ENCODE measurements at regions not wholly inside any gene's neighbourhood (a gene's known extent, or its start where the extent isn't known, plus 50 kb on each side); places are given as distances from the start of the nearest gene placed in this dataset.

DNA sequence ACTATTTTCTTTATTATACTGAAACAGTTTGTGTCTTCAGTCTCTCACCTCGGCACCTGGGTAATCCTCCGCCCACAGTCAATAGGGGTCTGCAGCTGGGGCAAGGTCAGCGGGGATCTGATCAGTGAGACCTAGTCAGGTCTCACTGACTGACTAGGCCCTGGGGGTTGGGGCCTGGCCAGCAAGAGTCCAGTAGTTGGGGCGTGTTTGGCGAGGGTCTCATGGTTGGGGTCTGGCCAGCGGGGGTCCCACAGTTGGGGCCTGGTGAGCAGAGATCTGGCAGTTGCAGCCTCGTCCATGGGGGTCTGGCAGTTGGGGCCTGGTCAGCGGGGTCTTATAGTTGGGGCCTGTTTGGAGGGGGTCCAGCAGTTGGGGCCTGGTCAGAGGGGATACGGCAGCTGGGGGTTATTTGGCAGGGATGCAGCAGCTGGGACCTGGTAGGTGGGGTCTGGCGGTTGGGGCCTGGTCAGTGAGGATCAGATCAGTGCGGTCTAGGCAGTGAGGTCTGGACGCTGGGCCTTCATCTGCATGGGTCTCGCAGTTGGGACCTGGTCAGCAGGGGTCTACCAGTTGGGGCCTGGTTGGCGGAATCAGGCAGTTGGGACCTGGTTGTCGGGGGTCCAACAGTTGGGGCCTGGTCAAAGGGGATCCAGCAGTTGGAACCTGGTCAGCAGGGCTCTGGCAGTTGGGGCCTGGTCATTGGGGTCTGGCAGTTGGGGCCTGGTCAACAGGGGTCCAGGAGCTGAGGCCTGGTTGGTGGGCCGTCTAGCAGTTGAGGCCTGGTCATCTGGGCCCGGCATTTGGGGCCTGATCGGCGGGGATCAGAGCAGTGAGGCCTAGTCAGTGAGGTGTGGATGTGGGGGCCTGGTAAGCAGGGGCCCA lies 61.1 kb upstream of the TPM4 start:
- H3K4me1 ChIP-seq = no peaks in the 10 kb centered on the region
- DNase-seq (ENCODE audit: low spot score in 2 of 2) = no peak
- no peaks in the 10 kb centered on the region for H3K9me3 ChIP-seq
- no peaks in the 10 kb centered on the region for H3K36me3 ChIP-seq
- intact Hi-C loops (cut with DNase I; ENCODE audit: low total_unique reads) = no loop called here
- no peaks in the 10 kb centered on the region for H3K27me3 ChIP-seq
- TF ChIP-seq POLR2AphosphoS5 (IDR thresholded peaks at IDR 0.05) (no peak), POLR2A (IDR thresholded peaks at IDR 0.05) (no peak)
- TF ChIP-seq, protein P1, sequence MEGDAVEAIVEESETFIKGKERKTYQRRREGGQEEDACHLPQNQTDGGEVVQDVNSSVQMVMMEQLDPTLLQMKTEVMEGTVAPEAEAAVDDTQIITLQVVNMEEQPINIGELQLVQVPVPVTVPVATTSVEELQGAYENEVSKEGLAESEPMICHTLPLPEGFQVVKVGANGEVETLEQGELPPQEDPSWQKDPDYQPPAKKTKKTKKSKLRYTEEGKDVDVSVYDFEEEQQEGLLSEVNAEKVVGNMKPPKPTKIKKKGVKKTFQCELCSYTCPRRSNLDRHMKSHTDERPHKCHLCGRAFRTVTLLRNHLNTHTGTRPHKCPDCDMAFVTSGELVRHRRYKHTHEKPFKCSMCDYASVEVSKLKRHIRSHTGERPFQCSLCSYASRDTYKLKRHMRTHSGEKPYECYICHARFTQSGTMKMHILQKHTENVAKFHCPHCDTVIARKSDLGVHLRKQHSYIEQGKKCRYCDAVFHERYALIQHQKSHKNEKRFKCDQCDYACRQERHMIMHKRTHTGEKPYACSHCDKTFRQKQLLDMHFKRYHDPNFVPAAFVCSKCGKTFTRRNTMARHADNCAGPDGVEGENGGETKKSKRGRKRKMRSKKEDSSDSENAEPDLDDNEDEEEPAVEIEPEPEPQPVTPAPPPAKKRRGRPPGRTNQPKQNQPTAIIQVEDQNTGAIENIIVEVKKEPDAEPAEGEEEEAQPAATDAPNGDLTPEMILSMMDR (IDR thresholded peaks at IDR 0.05) = no peak
- no peak overlapping the region for H3K4me3 ChIP-seq
- no peak overlapping the region for H3K27ac ChIP-seq

GRCh38 chr19:16015805-16016173 lies 60.5 kb upstream of the TPM4 start:
- no peaks in the 10 kb centered on the region for H3K4me1 ChIP-seq
- TF ChIP-seq, protein P1 (IDR thresholded peaks at IDR 0.05) = no peak
- TF ChIP-seq POLR2AphosphoS5 (IDR thresholded peaks at IDR 0.05) = no peak
- no peak for TF ChIP-seq POLR2A (IDR thresholded peaks at IDR 0.05)
- H3K27ac ChIP-seq = no peak overlapping the region
- intact Hi-C loops (cut with DNase I; ENCODE audit: low total_unique reads) = no loop called here
- no peaks in the 10 kb centered on the region for H3K27me3 ChIP-seq
- H3K36me3 ChIP-seq = no peaks in the 10 kb centered on the region
- no peak overlapping the region for H3K4me3 ChIP-seq
- no peak for DNase-seq (ENCODE audit: low spot score in 2 of 2)
- no peaks in the 10 kb centered on the region for H3K9me3 ChIP-seq

DNA sequence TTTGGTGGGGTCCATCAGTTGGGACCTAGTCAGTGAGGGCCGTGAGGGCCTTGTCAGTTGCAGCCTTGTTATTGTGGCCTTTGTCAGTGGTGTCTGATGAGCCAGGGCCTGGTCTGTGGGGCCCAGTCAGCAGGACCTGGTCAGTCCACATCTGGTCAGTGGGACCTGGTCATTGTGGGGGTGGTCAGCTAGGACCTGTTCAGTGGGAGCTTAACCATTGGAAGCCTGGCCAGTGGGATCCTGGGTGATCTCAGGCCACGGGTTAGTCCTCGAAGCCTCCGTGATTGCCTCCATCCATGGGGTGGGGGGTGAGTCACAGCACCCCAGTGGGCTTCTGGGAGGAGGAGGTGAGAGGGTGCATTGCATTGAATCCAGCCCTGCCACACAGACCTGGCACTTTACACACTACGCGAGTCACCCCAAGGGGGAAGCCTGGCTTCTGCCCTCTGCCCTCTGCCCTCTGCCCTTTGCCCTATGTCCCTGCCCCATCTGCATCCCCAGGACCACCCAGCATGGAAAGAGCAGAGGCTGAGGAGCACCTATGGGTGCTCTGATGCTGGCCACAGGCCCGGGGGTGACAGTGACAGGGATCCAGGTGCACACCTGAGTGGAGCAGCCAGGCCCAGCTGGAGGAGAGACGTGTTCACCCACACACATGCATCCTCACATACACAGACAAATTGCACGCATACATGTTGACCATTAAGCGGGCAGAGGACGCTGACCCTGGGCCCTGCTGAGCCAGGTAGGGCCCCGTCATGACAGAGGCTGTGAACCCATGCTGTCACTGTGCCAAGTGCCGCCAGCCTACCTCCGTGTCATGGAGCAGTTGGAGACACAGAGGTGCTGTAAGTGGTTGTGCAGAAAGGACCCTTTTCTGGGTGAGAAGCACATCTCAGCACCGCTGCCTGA lies 59.8 kb upstream of the TPM4 start:
- TF ChIP-seq, protein P1 (IDR thresholded peaks at IDR 0.05) = no peak
- TF ChIP-seq POLR2A (IDR thresholded peaks at IDR 0.05) = no peak
- no peak for TF ChIP-seq POLR2AphosphoS5 (IDR thresholded peaks at IDR 0.05)
- H3K4me1 ChIP-seq = no peaks in the 10 kb centered on the region
- DNase-seq (ENCODE audit: low spot score in 2 of 2) = no peak
- H3K4me3 ChIP-seq = no peak overlapping the region
- H3K27me3 ChIP-seq = no peaks in the 10 kb centered on the region
- H3K9me3 ChIP-seq = no peaks in the 10 kb centered on the region
- no peaks in the 10 kb centered on the region for H3K36me3 ChIP-seq
- intact Hi-C loops (cut with DNase I; ENCODE audit: low total_unique reads) = no loop called here
- H3K27ac ChIP-seq = no peak overlapping the region

- Histone ChIP-seq H3K9me3 (no peaks in the 10 kb centered on the region), H3K27ac (no peak overlapping the region), H3K36me3 (no peaks in the 10 kb centered on the region), H3K4me1 (no peaks in the 10 kb centered on the region), H3K4me3 (no peak overlapping the region), H3K27me3 (no peaks in the 10 kb centered on the region)
- no peak for TF ChIP-seq POLR2A (IDR thresholded peaks at IDR 0.05)
- no peak for DNase-seq (ENCODE audit: low spot score in 2 of 2)
- intact Hi-C loops (cut with DNase I; ENCODE audit: low total_unique reads) = no loop called here
Observed at GRCh38 chr19:16017138-16017490, 59.2 kb upstream of the TPM4 start.

DNA sequence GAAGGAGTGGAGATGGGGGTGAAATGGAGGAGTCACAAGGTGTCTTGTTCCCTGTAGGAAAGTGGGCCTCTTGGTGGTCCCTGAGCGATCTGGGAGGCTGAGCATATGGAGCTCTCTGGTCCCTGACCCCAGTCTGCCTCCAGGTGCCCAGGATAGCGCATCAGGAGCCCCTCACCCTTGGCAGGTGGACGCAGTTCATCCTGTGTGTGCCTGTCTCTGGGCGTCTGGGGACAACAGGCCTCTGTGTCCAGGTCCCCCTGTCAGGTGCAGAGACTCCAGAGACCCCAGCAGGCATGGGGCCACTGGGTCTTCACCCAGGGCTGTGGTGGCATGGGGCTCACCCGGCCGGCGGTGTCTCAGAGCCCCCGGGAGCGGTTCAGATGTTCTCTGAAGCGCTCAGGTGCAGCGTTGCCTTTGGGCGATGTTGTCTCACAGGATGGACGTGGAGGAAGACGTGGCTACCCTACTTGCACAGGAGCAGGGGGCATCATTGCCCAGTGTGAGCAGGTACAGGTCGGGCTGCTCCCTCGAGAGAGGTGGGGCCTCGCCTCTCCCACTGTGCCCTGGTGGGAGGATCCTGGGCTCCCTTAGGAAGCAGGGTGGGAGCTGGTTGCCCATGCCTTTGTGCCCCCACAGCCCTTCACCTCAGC lies 58.1 kb upstream of the TPM4 start:
- Histone ChIP-seq H3K27me3 (no peaks in the 10 kb centered on the region), H3K9me3 (no peaks in the 10 kb centered on the region), H3K27ac (no peak overlapping the region), H3K4me3 (no peak overlapping the region), H3K4me1 (no peaks in the 10 kb centered on the region), H3K36me3 (no peaks in the 10 kb centered on the region)
- no peak for TF ChIP-seq POLR2A (IDR thresholded peaks at IDR 0.05)
- TF ChIP-seq, protein P1 (IDR thresholded peaks at IDR 0.05) = no peak
- no peak for TF ChIP-seq POLR2AphosphoS5 (IDR thresholded peaks at IDR 0.05)
- no peak for DNase-seq (ENCODE audit: low spot score in 2 of 2)
- intact Hi-C loops (cut with DNase I; ENCODE audit: low total_unique reads) = no loop called here
